Urinary bladder (tissue), 3 donors: ENCODE measurements at regions not wholly inside any gene's neighbourhood (a gene's known extent, or its start where the extent isn't known, plus 50 kb on each side); places are given as distances from the start of the nearest gene placed in this dataset.

ENCODE experiments used
- DNase-seq: peaks from one replicate; pipeline ENCODE4 v3.0.0-alpha.2; 2015; ENCODE audit errors: extremely low spot score
- H3K27ac ChIP-seq: one replicate; pipeline ENCODE4 v1.5.1; 2013; ENCODE audit warnings: low read depth, mild to moderate bottlenecking, moderate library complexity
- H3K36me3 ChIP-seq: one replicate; pipeline ENCODE4 v1.6.1; 2013; ENCODE audit warnings: mild to moderate bottlenecking, moderate library complexity; ENCODE audit not compliant: insufficient read depth
- H3K4me1 ChIP-seq: one replicate; pipeline ENCODE4 v1.6.1; 2013; ENCODE audit warnings: mild to moderate bottlenecking, moderate library complexity; ENCODE audit not compliant: insufficient read depth
- H3K4me3 ChIP-seq: one replicate; pipeline ENCODE4 v1.5.1; 2013; ENCODE audit warnings: low read depth, low read length
- WGBS: extraction: QIAGEN DNeasy Blood & Tissue Kit; methylation state at CpG from one replicate; pipeline ENCODE4 v1.1.7; 2013; 5-methylcytosine and 5-hydroxymethylcytosine counted together
- donor health status: healthy with polysubstance abuse.
- donor health status: healthy.

DNA sequence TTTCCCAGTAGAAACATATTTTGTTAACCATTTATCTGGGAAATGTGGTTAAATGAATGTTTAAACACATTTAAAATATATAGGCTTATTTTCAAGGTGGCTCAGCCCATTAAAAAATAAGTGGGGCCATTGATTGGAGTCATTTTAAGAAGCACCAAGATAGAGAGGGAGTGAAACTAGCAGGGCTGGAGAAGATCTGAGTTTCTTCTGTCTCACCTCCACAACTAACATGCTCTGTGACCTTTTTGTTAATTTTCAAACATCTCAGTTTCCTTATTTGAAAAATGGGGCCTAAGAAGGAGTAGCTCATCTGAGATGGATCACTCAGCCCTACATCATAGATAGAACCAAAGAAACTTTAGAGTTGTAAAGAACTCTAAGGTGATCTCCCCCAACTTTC is 254.8 kb downstream of the KCNS3 start:
- Histone ChIP-seq H3K4me3 (no peak overlapping the region), H3K4me1 (no peaks in the 10 kb centered on the region), H3K27ac (no peak overlapping the region), H3K36me3 (no peaks in the 10 kb centered on the region)
- no peak for DNase-seq

- no peaks in the 10 kb centered on the region for H3K4me1 ChIP-seq
- H3K27ac ChIP-seq, result no peak overlapping the region
- no peaks in the 10 kb centered on the region for H3K36me3 ChIP-seq
- WGBS, result 74% methylated on average over 3 of the region's 3 CpGs
- DNase-seq, result no peak
- H3K4me3 ChIP-seq, result no peak overlapping the region
Observed at GRCh38 chr2:18132697-18133096, 254.2 kb downstream of the KCNS3 start.

- Histone ChIP-seq H3K27ac (no peak overlapping the region), H3K36me3 (no peaks in the 10 kb centered on the region), H3K4me3 (no peak overlapping the region), H3K4me1 (no peaks in the 10 kb centered on the region)
- DNase-seq, result no peak
- WGBS, result 75% methylated on average over 1 of the region's 1 CpG
Observed at GRCh38 chr2:18131761-18132160, 253.3 kb downstream of the KCNS3 start.

DNA sequence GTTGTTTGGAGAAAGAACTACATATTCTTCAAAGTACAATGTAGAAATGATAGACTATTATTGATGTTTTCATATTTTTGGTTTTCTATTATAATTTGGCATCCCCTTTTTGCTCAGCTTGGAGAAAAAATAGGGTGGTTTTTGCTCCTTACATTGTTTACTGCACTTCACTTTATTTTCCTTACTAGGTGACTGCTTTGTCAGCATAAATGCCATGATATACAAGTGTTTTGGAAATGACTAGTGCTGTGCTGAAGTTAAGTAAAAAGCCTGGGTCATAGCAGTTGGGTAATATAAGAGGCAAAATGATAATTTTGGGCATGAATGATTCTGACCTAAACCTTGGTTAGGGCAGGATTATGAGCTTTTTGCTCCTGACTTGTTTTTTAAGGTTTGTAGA is 250.9 kb downstream of the KCNS3 start:
- Histone ChIP-seq H3K27ac (no peak overlapping the region), H3K36me3 (no peaks in the 10 kb centered on the region), H3K4me3 (no peak overlapping the region), H3K4me1 (no peaks in the 10 kb centered on the region)
- DNase-seq, result no peak

DNA sequence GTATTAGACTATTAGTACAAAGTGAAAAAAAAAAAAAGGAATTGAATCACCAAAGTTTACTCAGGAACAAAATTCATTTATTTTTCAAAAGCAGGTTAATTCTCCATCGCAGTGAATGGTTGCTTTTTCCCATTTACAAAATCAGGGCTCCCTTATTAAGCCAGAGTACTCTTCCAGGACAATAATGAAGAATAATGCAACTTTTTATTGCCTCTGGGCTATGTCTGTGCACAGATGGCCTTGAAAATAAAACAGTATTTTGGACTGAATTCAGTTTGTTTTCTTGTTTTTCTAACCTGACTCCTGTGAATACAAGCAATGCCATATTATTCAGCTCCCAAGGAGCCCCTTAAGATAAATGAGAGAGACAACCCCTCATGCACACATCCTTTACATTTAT is 246.8 kb downstream of the KCNS3 start:
- WGBS, result 94% methylated on average over 1 of the region's 1 CpG
- Histone ChIP-seq H3K36me3 (no peaks in the 10 kb centered on the region), H3K27ac (no peak overlapping the region), H3K4me1 (no peaks in the 10 kb centered on the region), H3K4me3 (no peak overlapping the region)
- DNase-seq, result peak; percentile 26

- Histone ChIP-seq H3K4me3 (no peak overlapping the region), H3K4me1 (no peaks in the 10 kb centered on the region), H3K27ac (no peak overlapping the region), H3K36me3 (no peaks in the 10 kb centered on the region)
- 71% methylated on average over 6 of the region's 6 CpGs for WGBS
- DNase-seq, result no peak
Observed at GRCh38 chr2:18124116-18124835, 245.8 kb downstream of the KCNS3 start.

DNA sequence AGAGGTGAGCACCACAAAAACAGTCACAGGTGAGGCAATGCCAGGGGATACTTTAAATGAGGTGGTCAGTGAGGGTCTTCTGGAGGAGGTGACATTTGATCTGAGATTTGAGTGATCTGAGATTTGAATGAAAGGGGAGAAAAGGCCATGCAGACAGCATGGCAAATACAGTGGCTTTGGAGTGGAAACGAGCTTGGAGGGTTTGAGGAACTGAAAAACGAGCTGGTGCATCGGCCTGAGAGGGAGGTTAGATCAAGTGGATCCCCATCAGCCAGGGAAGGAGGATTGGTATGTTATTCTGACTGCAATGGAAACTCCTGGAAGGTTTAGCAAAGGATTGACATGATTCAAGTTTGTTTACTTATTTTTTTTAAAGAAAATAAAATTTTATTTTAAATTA is 245.1 kb downstream of the KCNS3 start:
- DNase-seq, result no peak
- H3K4me3 ChIP-seq, result no peak overlapping the region
- H3K4me1 ChIP-seq, result no peaks in the 10 kb centered on the region
- WGBS, result 78% methylated on average over 3 of the region's 3 CpGs
- no peak overlapping the region for H3K27ac ChIP-seq
- H3K36me3 ChIP-seq, result no peaks in the 10 kb centered on the region

DNA sequence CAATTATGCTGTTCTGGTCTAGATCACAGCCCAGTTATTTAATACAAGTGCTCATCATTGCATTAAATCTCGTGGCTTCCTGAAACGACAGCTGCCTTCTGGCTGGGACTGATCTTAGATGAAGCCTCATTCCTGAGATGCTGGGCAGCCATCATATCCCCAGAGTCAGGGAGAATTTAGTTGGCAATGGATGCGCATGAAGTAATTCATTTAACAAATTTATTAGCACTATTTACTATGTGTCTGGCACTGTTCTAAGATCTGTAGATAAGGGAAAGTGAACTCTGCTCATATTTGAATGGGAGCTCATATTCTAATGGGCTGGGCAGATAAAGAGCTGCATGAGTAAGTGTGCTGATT is 244.7 kb downstream of the KCNS3 start:
- peak; percentile 31 for DNase-seq
- WGBS, result 42% methylated on average over 3 of the region's 3 CpGs
- Histone ChIP-seq H3K36me3 (no peaks in the 10 kb centered on the region), H3K27ac (no peak overlapping the region), H3K4me3 (no peak overlapping the region), H3K4me1 (no peaks in the 10 kb centered on the region)

- 37% methylated on average over 3 of the region's 3 CpGs for WGBS
- H3K4me3 ChIP-seq, result no peak overlapping the region
- H3K36me3 ChIP-seq, result no peaks in the 10 kb centered on the region
- no peak overlapping the region for H3K27ac ChIP-seq
- DNase-seq, result no peak
- H3K4me1 ChIP-seq, result no peaks in the 10 kb centered on the region
Observed at GRCh38 chr2:18122544-18123210, 244.2 kb downstream of the KCNS3 start.

- DNase-seq, result peak; percentile 21
- no peak overlapping the region for H3K4me3 ChIP-seq
- 48% methylated on average over 3 of the region's 3 CpGs for WGBS
Observed at GRCh38 chr2:18119883-18120282, 241.4 kb downstream of the KCNS3 start.

DNA sequence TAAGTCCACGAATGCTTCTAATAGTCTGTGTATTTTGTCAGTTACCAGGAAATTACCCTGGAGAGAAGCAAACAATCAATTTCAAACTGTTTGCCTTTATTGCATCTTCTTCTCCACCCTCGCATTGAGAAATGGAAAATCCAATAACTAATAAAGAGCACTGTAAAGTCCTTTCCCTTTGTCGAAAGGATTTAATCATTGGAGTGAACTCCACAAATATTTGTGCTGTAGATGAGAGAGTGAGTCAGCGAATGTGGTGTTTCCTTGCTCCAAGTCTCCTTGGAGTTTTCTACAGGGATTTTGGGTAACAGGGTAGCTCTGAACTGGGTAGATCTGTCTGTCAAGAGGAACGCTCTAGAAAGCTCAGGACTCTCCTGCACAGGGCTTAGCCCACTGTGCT is 240.2 kb downstream of the KCNS3 start:
- Histone ChIP-seq H3K27ac (no peak overlapping the region), H3K4me1 (no peaks in the 10 kb centered on the region), H3K4me3 (no peak overlapping the region), H3K36me3 (no peaks in the 10 kb centered on the region)
- no peak for DNase-seq
- 86% methylated on average over 5 of the region's 5 CpGs for WGBS

More at GRCh38 chr2:18119883-18120282, 241.4 kb downstream of the KCNS3 start:
- Histone ChIP-seq H3K4me1 (no peaks in the 10 kb centered on the region), H3K36me3 (no peaks in the 10 kb centered on the region), H3K27ac (no peak overlapping the region)

GRCh38 chr2:18117592-18117991 is 239.1 kb downstream of the KCNS3 start:
- H3K36me3 ChIP-seq, result no peaks in the 10 kb centered on the region
- H3K27ac ChIP-seq, result no peak overlapping the region
- no peaks in the 10 kb centered on the region for H3K4me1 ChIP-seq
- no peak for DNase-seq
- WGBS, result 61% methylated on average over 2 of the region's 2 CpGs
- H3K4me3 ChIP-seq, result no peak overlapping the region

DNA sequence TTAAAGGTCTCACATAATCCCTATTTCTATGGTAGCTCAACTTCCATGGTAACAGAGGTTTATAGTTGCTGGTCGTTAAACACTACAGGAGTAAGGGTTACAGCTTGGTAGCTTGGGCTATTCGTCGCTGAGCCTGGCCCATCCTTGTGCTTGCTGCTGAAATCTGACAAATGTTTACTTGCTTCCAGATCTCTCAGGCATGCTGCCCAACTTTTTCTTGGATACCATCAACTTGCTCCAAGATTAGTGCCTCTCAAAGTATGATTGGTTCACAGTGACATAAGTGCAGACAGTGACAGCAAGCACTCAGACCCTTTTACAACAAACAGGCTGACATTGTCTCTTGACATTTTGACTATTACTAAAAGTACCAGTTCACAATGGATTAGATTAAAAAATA is 231.8 kb downstream of the KCNS3 start:
- no peak overlapping the region for H3K4me3 ChIP-seq
- H3K27ac ChIP-seq, result no peak overlapping the region
- no peaks in the 10 kb centered on the region for H3K4me1 ChIP-seq
- no peaks in the 10 kb centered on the region for H3K36me3 ChIP-seq
- 50% methylated on average over 3 of the region's 3 CpGs for WGBS
- no peak for DNase-seq

DNA sequence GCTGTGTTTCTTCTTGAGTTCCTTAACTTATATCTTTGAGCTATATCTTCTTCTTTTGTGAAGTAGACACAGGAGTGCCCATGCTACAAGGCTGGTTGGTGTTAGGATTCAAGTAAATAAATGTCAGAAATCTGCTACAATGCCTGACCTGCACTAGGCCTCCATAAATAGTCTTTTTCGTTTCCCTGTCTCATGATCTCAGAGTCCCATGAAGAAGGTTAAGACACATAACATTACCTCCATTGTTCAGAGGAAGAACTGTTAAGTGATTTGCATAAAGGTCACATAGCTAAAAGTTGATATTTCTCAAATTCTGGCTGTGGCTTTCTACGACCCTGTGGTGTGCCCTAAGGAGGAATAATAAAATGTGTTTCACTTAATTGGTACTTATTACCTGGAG is 228.4 kb downstream of the KCNS3 start:
- no peak overlapping the region for H3K4me3 ChIP-seq
- no peaks in the 10 kb centered on the region for H3K36me3 ChIP-seq
- DNase-seq, result no peak
- H3K4me1 ChIP-seq, result no peaks in the 10 kb centered on the region
- H3K27ac ChIP-seq, result no peak overlapping the region
- 77% methylated on average over 2 of the region's 2 CpGs for WGBS
